ENCODE measurements at regions not wholly inside any gene's neighbourhood (a gene's known extent, or its start where the extent isn't known, plus 50 kb on each side); places are given as distances from the start of the nearest gene placed in this dataset.

DNA sequence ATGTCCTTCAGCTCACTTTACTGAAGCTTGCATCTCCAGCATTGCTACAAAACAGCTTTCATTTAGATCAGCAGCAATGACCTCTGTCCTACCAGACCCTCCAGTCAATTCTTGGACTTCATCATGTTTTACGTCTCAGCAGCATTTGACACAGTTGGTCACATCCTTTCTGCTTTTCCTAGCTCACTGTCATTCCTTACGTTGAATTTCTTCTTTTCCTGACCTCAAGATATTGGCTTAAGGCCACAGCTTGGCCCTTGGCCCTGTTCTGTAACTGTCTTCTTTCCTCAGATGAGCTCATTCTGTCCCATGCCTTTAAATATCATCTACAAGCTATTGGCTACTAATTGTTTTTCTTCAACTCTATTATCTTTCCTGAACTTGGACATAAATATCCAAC lies 576.2 kb upstream of the KCNMB2 start:
- no peak overlapping the region for H3K27ac Mint-ChIP-seq
- H3K4me1 Mint-ChIP-seq (ENCODE audit: low read depth) = no peaks in the 10 kb centered on the region
- H3K4me3 Mint-ChIP-seq = no peak overlapping the region
- ATAC-seq = no peak
- no peak for DNase-seq
- H3K36me3 Mint-ChIP-seq (ENCODE audit: low read depth) = no peaks in the 10 kb centered on the region
- no peaks in the 10 kb centered on the region for H3K9me3 Mint-ChIP-seq (ENCODE audit: insufficient read depth)
- H3K27me3 Mint-ChIP-seq (ENCODE audit: low read depth) = no peaks in the 10 kb centered on the region
- ChIA-PET CTCF (interaction anchor here (1.1 kb wide), 2 partner anchors 42 to 425 kb away, joined by 3 to 4 read pairs; no protein-coding TSS in a partner anchor), POLR2A (no interaction called here)

GRCh38 chr3:177960722-177961121 lies 575.5 kb upstream of the KCNMB2 start:
- no peak for ATAC-seq
- Mint-ChIP-seq H3K4me1 (ENCODE audit: low read depth) (no peaks in the 10 kb centered on the region), H3K27me3 (ENCODE audit: low read depth) (no peaks in the 10 kb centered on the region), H3K4me3 (no peak overlapping the region), H3K27ac (no peak overlapping the region), H3K9me3 (ENCODE audit: insufficient read depth) (no peaks in the 10 kb centered on the region), H3K36me3 (ENCODE audit: low read depth) (no peaks in the 10 kb centered on the region)
- DNase-seq = no peak
- ChIA-PET POLR2A (no interaction called here), CTCF (interaction anchor here (1.1 kb wide), 2 partner anchors 43 to 425 kb away, joined by 3 to 4 read pairs; no protein-coding TSS in a partner anchor)

DNA sequence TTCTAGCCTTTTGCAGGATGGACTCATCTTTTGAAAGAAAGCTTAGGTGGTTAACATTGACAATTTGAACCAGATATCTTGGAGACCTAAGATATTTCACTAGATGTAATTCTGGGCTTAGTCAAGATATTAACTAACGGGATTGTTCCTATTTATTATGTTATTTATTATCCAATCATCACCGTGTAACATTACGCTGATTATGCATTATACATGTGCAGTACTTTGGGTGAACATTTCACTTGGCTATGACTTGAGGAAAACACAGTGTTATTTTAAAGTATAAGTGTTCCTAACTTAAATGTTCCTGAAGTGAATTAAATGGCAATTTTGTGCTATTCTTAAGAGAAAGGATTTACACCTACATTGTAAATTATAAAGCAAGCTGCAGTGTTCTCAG lies 574.5 kb upstream of the KCNMB2 start:
- DNase-seq = no peak
- no peak overlapping the region for H3K4me3 Mint-ChIP-seq
- no peaks in the 10 kb centered on the region for H3K27me3 Mint-ChIP-seq (ENCODE audit: low read depth)
- ChIA-PET CTCF (interaction anchor here (0.6 kb wide), 1 partner anchor 16 kb away, joined by 3 read pairs; no protein-coding TSS in a partner anchor), POLR2A (no interaction called here)
- no peaks in the 10 kb centered on the region for H3K4me1 Mint-ChIP-seq (ENCODE audit: low read depth)
- no peaks in the 10 kb centered on the region for H3K9me3 Mint-ChIP-seq (ENCODE audit: insufficient read depth)
- H3K36me3 Mint-ChIP-seq (ENCODE audit: low read depth) = no peaks in the 10 kb centered on the region
- ATAC-seq = no peak
- no peak overlapping the region for H3K27ac Mint-ChIP-seq

GRCh38 chr3:177966493-177966892 lies 569.7 kb upstream of the KCNMB2 start:
- Mint-ChIP-seq H3K36me3 (ENCODE audit: low read depth) (no peaks in the 10 kb centered on the region), H3K9me3 (ENCODE audit: insufficient read depth) (no peaks in the 10 kb centered on the region), H3K27me3 (ENCODE audit: low read depth) (no peaks in the 10 kb centered on the region), H3K27ac (no peak overlapping the region), H3K4me1 (ENCODE audit: low read depth) (no peaks in the 10 kb centered on the region), H3K4me3 (no peak overlapping the region)
- POLR2A ChIA-PET = interaction anchor here (0.6 kb wide), 1 partner anchor 320 kb away, joined by 3 read pairs; no protein-coding TSS in a partner anchor
- CTCF ChIA-PET = no interaction called here
- DNase-seq (no peak), ATAC-seq (no peak)

DNA sequence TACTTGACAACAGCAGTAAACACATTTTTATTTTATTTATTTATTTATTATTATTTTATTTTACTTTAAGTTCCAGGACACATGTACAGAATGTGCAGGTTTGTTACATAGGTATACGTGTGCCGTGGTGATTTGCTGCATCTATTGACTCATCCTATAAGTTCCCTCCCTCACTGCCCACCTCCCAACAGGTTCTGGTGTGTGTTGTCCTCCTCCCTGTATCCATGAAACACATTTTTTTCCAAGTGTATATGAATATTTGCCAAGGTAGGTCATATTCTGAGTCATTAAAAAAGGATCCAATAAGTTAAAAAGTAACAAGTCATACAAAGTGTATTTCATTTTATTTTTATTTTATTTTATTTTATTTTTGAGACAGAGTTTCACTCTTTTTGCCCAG lies 567.3 kb upstream of the KCNMB2 start:
- no peak overlapping the region for H3K27ac Mint-ChIP-seq
- ATAC-seq (no peak), DNase-seq (no peak)
- H3K4me3 Mint-ChIP-seq = no peak overlapping the region
- H3K36me3 Mint-ChIP-seq (ENCODE audit: low read depth) = no peaks in the 10 kb centered on the region
- no peaks in the 10 kb centered on the region for H3K4me1 Mint-ChIP-seq (ENCODE audit: low read depth)
- no peaks in the 10 kb centered on the region for H3K27me3 Mint-ChIP-seq (ENCODE audit: low read depth)
- POLR2A ChIA-PET = no interaction called here
- H3K9me3 Mint-ChIP-seq (ENCODE audit: insufficient read depth) = no peaks in the 10 kb centered on the region
- CTCF ChIA-PET = no interaction called here

- no peak overlapping the region for H3K4me3 Mint-ChIP-seq
- H3K27me3 Mint-ChIP-seq (ENCODE audit: low read depth) = no peaks in the 10 kb centered on the region
- H3K27ac Mint-ChIP-seq = no peak overlapping the region
- DNase-seq (no peak), ATAC-seq (no peak)
- H3K9me3 Mint-ChIP-seq (ENCODE audit: insufficient read depth) = no peaks in the 10 kb centered on the region
- no peaks in the 10 kb centered on the region for H3K4me1 Mint-ChIP-seq (ENCODE audit: low read depth)
- no peaks in the 10 kb centered on the region for H3K36me3 Mint-ChIP-seq (ENCODE audit: low read depth)
- ChIA-PET POLR2A (no interaction called here), CTCF (no interaction called here)
Observed at GRCh38 chr3:177973241-177973840, 562.9 kb upstream of the KCNMB2 start.

- Mint-ChIP-seq H3K9me3 (ENCODE audit: insufficient read depth) (no peaks in the 10 kb centered on the region), H3K4me1 (ENCODE audit: low read depth) (no peaks in the 10 kb centered on the region), H3K4me3 (no peak overlapping the region), H3K27me3 (ENCODE audit: low read depth) (no peaks in the 10 kb centered on the region), H3K36me3 (ENCODE audit: low read depth) (no peaks in the 10 kb centered on the region), H3K27ac (no peak overlapping the region)
- no peak for DNase-seq
- POLR2A ChIA-PET = no interaction called here
- ATAC-seq = no peak
- CTCF ChIA-PET = no interaction called here
Observed at GRCh38 chr3:177976241-177976640, 560.0 kb upstream of the KCNMB2 start.

DNA sequence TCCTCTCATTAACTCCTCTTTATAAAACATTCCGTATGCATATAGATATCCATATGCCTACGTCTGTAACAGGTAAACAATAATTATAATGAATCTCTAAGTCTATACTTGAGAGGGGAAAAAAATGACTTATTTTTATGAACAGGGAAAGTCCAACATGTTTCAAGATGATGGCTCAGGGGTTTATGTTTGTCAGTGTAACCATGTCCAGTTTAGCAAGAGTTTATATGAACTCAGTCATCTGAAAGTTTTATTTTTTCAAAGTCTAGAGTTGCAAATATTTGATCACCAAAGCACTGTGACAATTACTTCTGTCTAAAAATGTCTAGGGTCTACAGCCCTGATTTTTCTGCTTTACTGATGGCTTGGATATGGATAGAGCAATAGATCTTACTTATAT lies 559.4 kb upstream of the KCNMB2 start:
- ChIA-PET CTCF (no interaction called here), POLR2A (no interaction called here)
- ATAC-seq (no peak), DNase-seq (no peak)
- Mint-ChIP-seq H3K4me3 (no peak overlapping the region), H3K9me3 (ENCODE audit: insufficient read depth) (no peaks in the 10 kb centered on the region), H3K36me3 (ENCODE audit: low read depth) (no peaks in the 10 kb centered on the region), H3K27ac (no peak overlapping the region), H3K4me1 (ENCODE audit: low read depth) (no peaks in the 10 kb centered on the region), H3K27me3 (ENCODE audit: low read depth) (no peaks in the 10 kb centered on the region)

DNA sequence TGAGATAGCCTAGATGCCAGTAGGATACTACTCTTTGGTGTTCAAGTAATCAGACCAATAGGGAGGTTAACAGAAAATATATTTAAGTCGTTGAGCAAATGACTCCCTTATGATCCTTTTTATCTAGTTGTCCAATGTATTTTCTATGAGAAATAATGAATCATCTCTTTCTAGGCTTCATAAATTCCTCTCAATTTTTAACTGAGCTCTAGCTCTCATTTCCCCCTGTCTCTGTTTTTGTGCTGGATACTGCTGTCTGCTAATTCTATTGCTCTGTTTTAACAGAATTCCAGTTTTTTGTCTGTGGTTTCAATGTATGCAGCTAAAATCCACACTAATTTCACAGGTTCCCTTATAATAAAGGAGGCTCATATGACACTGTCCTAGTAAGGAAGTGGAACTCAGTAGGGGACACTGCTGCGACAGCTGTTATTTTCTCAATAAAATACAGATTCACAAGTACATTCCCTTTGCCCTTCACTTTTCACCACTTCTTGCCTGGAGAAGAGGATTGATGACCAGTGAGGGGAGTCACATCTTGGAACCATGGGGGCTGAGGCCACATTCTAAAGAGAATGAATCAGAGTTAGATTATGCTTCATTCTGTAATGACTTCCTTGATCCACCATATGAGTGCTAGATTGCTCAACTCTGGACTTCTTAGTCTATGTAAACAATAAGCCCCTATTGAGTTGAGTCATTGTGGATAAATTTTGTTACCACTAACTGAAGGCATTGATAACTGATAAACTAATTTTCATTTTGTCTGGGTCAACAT lies 558.7 kb upstream of the KCNMB2 start:
- ChIA-PET CTCF (interaction anchor here (0.7 kb wide), 1 partner anchor 16 kb away, joined by 3 read pairs; no protein-coding TSS in a partner anchor), POLR2A (no interaction called here)
- ATAC-seq = no peak

DNA sequence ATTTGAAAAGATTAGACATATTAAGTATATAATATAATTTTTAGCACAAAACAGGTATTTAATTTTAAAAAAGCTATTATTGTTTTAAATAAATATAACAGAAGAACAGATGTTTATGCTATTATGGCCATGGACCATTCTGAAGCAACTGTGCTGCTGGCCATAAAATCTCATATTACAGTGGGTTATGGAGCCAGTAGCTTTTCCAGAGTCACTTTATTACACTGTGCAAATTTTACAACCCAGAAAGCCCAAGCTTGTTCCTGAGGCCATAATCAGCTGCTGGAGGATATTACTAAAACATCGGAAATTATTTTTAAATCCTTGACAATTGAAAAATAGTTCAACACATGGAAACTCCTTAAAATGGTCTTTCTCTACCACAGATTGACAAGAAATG lies 557.3 kb upstream of the KCNMB2 start:
- H3K36me3 Mint-ChIP-seq (ENCODE audit: low read depth) = no peaks in the 10 kb centered on the region

More for the DNA sequence above, 558.7 kb upstream of the KCNMB2 start:
- no peak overlapping the region for H3K4me3 Mint-ChIP-seq
- no peak overlapping the region for H3K27ac Mint-ChIP-seq
- H3K4me1 Mint-ChIP-seq (ENCODE audit: low read depth) = no peaks in the 10 kb centered on the region
- no peaks in the 10 kb centered on the region for H3K9me3 Mint-ChIP-seq (ENCODE audit: insufficient read depth)
- H3K36me3 Mint-ChIP-seq (ENCODE audit: low read depth) = no peaks in the 10 kb centered on the region
- H3K27me3 Mint-ChIP-seq (ENCODE audit: low read depth) = no peaks in the 10 kb centered on the region
- no peak for DNase-seq

DNA sequence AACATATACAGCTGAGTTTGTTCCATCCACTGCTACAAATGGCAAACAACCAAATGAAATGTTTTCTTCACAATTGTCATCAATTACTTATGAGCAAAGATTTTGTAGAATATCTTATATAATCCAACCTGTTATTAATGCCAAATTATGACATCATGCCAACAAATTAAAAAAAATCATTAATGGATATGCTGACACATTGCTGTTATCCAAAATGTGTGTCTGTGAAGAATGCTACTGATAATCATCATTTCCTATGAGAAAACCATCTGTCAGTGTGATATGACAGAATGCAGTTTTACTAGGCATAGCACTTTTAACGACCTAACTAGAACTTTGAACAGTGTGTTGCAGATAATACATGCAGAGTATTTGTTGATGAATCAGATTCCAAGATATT lies 556.5 kb upstream of the KCNMB2 start:
- no peaks in the 10 kb centered on the region for H3K9me3 Mint-ChIP-seq (ENCODE audit: insufficient read depth)
- POLR2A ChIA-PET = no interaction called here

More for the DNA sequence above, 557.3 kb upstream of the KCNMB2 start:
- Mint-ChIP-seq H3K27ac (no peak overlapping the region), H3K4me3 (no peak overlapping the region), H3K4me1 (ENCODE audit: low read depth) (no peaks in the 10 kb centered on the region), H3K27me3 (ENCODE audit: low read depth) (no peaks in the 10 kb centered on the region), H3K9me3 (ENCODE audit: insufficient read depth) (no peaks in the 10 kb centered on the region)
- no peak for ATAC-seq
- POLR2A ChIA-PET = no interaction called here
- DNase-seq = no peak
- CTCF ChIA-PET = no interaction called here

DNA sequence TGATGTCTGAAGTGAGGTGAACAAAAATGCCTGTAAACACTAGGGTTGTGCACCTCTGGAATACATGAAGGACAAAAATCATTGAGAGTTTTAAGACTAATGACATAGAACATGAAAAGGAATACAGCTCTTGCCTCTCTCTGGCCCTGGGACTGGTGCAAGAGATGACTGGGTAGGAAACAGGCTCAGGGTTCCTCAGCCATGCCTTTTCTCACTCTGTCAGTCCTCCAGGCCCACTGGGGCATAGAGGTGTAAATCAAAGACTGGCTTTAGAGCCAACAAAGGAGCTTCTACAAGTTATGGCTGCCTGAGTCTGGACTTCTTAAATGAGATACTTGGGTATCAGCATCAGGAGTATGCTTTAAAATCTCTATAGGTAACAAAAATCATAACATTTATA lies 554.7 kb upstream of the KCNMB2 start:
- H3K4me3 Mint-ChIP-seq = no peak overlapping the region
- H3K27me3 Mint-ChIP-seq (ENCODE audit: low read depth) = no peaks in the 10 kb centered on the region
- no peaks in the 10 kb centered on the region for H3K9me3 Mint-ChIP-seq (ENCODE audit: insufficient read depth)
- CTCF ChIA-PET = interaction anchor here (0.9 kb wide), 1 partner anchor 32 kb away, joined by 3 read pairs; no protein-coding TSS in a partner anchor
- H3K4me1 Mint-ChIP-seq (ENCODE audit: low read depth) = no peaks in the 10 kb centered on the region
- POLR2A ChIA-PET = interaction anchor here (0.6 kb wide), 1 partner anchor 624 kb away, joined by 3 read pairs; no protein-coding TSS in a partner anchor
- ATAC-seq = no peak
- no peaks in the 10 kb centered on the region for H3K36me3 Mint-ChIP-seq (ENCODE audit: low read depth)
- DNase-seq = no peak
- H3K27ac Mint-ChIP-seq = no peak overlapping the region

More for the DNA sequence above, 556.5 kb upstream of the KCNMB2 start:
- Mint-ChIP-seq H3K27ac (no peak overlapping the region), H3K27me3 (ENCODE audit: low read depth) (no peaks in the 10 kb centered on the region), H3K4me3 (no peak overlapping the region), H3K4me1 (ENCODE audit: low read depth) (no peaks in the 10 kb centered on the region), H3K36me3 (ENCODE audit: low read depth) (no peaks in the 10 kb centered on the region)
- no peak for DNase-seq
- CTCF ChIA-PET = no interaction called here
- no peak for ATAC-seq
